ENCODE measurements at regions not wholly inside any gene's neighbourhood (a gene's known extent, or its start where the extent isn't known, plus 50 kb on each side); places are given as distances from the start of the nearest gene placed in this dataset.

DNA sequence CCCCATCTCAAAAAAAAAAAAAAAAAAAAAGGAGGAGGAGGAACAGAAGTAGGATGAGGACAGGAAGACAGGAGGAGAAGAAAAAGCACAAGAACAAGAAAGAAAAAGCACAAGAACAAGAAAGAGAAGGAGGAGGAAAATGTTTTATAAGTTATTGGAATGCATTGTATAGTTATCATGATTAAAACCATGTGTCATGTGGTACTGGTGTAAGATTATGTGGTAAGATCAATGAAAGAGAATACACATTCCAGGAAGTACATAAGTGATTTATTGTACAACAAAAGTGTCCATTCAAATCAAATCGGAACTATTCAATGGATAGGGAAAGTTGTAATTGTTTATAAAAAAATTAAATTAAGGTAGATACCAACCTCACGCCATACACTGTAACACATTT is 167.7 kb downstream of the MZT1 start:
- TF ChIP-seq, protein P1, sequence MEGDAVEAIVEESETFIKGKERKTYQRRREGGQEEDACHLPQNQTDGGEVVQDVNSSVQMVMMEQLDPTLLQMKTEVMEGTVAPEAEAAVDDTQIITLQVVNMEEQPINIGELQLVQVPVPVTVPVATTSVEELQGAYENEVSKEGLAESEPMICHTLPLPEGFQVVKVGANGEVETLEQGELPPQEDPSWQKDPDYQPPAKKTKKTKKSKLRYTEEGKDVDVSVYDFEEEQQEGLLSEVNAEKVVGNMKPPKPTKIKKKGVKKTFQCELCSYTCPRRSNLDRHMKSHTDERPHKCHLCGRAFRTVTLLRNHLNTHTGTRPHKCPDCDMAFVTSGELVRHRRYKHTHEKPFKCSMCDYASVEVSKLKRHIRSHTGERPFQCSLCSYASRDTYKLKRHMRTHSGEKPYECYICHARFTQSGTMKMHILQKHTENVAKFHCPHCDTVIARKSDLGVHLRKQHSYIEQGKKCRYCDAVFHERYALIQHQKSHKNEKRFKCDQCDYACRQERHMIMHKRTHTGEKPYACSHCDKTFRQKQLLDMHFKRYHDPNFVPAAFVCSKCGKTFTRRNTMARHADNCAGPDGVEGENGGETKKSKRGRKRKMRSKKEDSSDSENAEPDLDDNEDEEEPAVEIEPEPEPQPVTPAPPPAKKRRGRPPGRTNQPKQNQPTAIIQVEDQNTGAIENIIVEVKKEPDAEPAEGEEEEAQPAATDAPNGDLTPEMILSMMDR (conservative IDR thresholded peaks at IDR 0.05 in 1 of 2, IDR thresholded peaks at IDR 0.05 in 1 of 2; ENCODE audit: low read depth in 1 of 2, low read length in 2 of 2), result no peak
- TF ChIP-seq EZH2 (IDR thresholded peaks at IDR 0.05; ENCODE audit: low read length, missing control alignments), result no peak

All from fibroblast of lung (primary cell).